ENCODE measurements at regions not wholly inside any gene's neighbourhood (a gene's known extent, or its start where the extent isn't known, plus 50 kb on each side); places are given as distances from the start of the nearest gene placed in this dataset.
A peak's percentile ranks its signal among the peaks of the same experiment; 100 is the strongest.
"Not testable (repeated sequence)": the region's sequence is repeated elsewhere in the genome, so short reads cannot be mapped to it uniquely, and the experiment has no call there.

GRCh38 chr5:42989190-42989589 lies 50.9 kb downstream of the ANXA2R start:
- Mint-ChIP-seq H3K4me3 (peak overlapping the region; percentile 96), H3K9me3 (no peaks in the 10 kb centered on the region), H3K27ac (peak overlapping the region; percentile 60), H3K36me3 (ENCODE audit: low read depth) (peaks cover 16% of the 10 kb centered on the region), H3K27me3 (no peaks in the 10 kb centered on the region), H3K4me1 (peaks cover 38% of the 10 kb centered on the region)
- ATAC-seq (replicated peaks): peak; percentile 16

GRCh38 chr5:42988568-42988967 lies 51.6 kb downstream of the ANXA2R start:
- peaks cover 9% of the 10 kb centered on the region for H3K36me3 Mint-ChIP-seq (ENCODE audit: low read depth)

GRCh38 chr5:42985129-42986037 lies 54.7 kb downstream of the ANXA2R start:
- no peaks in the 10 kb centered on the region for H3K9me3 Mint-ChIP-seq
- no peaks in the 10 kb centered on the region for H3K27me3 Mint-ChIP-seq
- peaks cover 30% of the 10 kb centered on the region for H3K4me1 Mint-ChIP-seq
- no peak overlapping the region for H3K4me3 Mint-ChIP-seq
- no peak for ATAC-seq (replicated peaks)
- H3K36me3 Mint-ChIP-seq (ENCODE audit: low read depth): no peaks in the 10 kb centered on the region
- H3K27ac Mint-ChIP-seq: no peak overlapping the region

More at GRCh38 chr5:42988568-42988967, 51.6 kb downstream of the ANXA2R start:
- Mint-ChIP-seq H3K27ac (peak overlapping the region; percentile 60), H3K9me3 (no peaks in the 10 kb centered on the region), H3K4me3 (peak overlapping the region; percentile 96), H3K4me1 (peaks cover 38% of the 10 kb centered on the region), H3K27me3 (no peaks in the 10 kb centered on the region)
- ATAC-seq (replicated peaks): no peak

GRCh38 chr5:42984307-42984706 lies 55.8 kb downstream of the ANXA2R start:
- peaks cover 20% of the 10 kb centered on the region for H3K4me1 Mint-ChIP-seq
- no peak for ATAC-seq (replicated peaks)
- no peak overlapping the region for H3K4me3 Mint-ChIP-seq
- H3K27me3 Mint-ChIP-seq: no peaks in the 10 kb centered on the region
- no peak overlapping the region for H3K27ac Mint-ChIP-seq
- H3K9me3 Mint-ChIP-seq: no peaks in the 10 kb centered on the region
- H3K36me3 Mint-ChIP-seq (ENCODE audit: low read depth): no peaks in the 10 kb centered on the region

GRCh38 chr5:42982107-42982622 lies 58.0 kb downstream of the ANXA2R start:
- Mint-ChIP-seq H3K4me1 (peaks cover 10% of the 10 kb centered on the region), H3K9me3 (no peaks in the 10 kb centered on the region), H3K27ac (no peak overlapping the region), H3K27me3 (no peaks in the 10 kb centered on the region), H3K36me3 (ENCODE audit: low read depth) (no peaks in the 10 kb centered on the region), H3K4me3 (no peak overlapping the region)
- ATAC-seq (replicated peaks): no peak

GRCh38 chr5:42981417-42982106 lies 58.6 kb downstream of the ANXA2R start:
- not testable (repeated sequence) for H3K36me3 Mint-ChIP-seq (ENCODE audit: low read depth); H3K27ac Mint-ChIP-seq; ATAC-seq (replicated peaks); H3K4me3 Mint-ChIP-seq; H3K27me3 Mint-ChIP-seq; H3K9me3 Mint-ChIP-seq
- peaks cover 10% of the 10 kb centered on the region for H3K4me1 Mint-ChIP-seq

GRCh38 chr5:42981015-42981414 lies 59.1 kb downstream of the ANXA2R start:
- H3K4me3 Mint-ChIP-seq; H3K27me3 Mint-ChIP-seq; ATAC-seq (replicated peaks); H3K27ac Mint-ChIP-seq; H3K9me3 Mint-ChIP-seq; H3K36me3 Mint-ChIP-seq (ENCODE audit: low read depth); H3K4me1 Mint-ChIP-seq: not testable (repeated sequence)

GRCh38 chr5:42980391-42980790 lies 59.7 kb downstream of the ANXA2R start:
- H3K27ac Mint-ChIP-seq; ATAC-seq (replicated peaks); H3K9me3 Mint-ChIP-seq; H3K4me3 Mint-ChIP-seq; H3K36me3 Mint-ChIP-seq (ENCODE audit: low read depth); H3K27me3 Mint-ChIP-seq; H3K4me1 Mint-ChIP-seq: not testable (repeated sequence)

GRCh38 chr5:42979242-42979641 lies 60.9 kb downstream of the ANXA2R start:
- not testable (repeated sequence) for H3K36me3 Mint-ChIP-seq (ENCODE audit: low read depth); ATAC-seq (replicated peaks); H3K27ac Mint-ChIP-seq; H3K4me1 Mint-ChIP-seq; H3K9me3 Mint-ChIP-seq; H3K27me3 Mint-ChIP-seq; H3K4me3 Mint-ChIP-seq

- Mint-ChIP-seq H3K4me3 (no peak overlapping the region), H3K36me3 (ENCODE audit: low read depth) (no peaks in the 10 kb centered on the region), H3K4me1 (no peaks in the 10 kb centered on the region), H3K27ac (no peak overlapping the region), H3K9me3 (no peaks in the 10 kb centered on the region), H3K27me3 (no peaks in the 10 kb centered on the region)
- no peak for ATAC-seq (replicated peaks)
These were observed 65.6 kb downstream of the ANXA2R start for GRCh38 chr5:42974536-42974935.

- no peaks in the 10 kb centered on the region for H3K9me3 Mint-ChIP-seq
- H3K4me1 Mint-ChIP-seq: no peaks in the 10 kb centered on the region
- H3K4me3 Mint-ChIP-seq: no peak overlapping the region
- H3K36me3 Mint-ChIP-seq (ENCODE audit: low read depth): no peaks in the 10 kb centered on the region
- ATAC-seq (replicated peaks): no peak
- H3K27ac Mint-ChIP-seq: no peak overlapping the region
- no peaks in the 10 kb centered on the region for H3K27me3 Mint-ChIP-seq
These were observed 69.2 kb downstream of the ANXA2R start for GRCh38 chr5:42970636-42971559.

- ATAC-seq (replicated peaks): no peak
- H3K4me3 Mint-ChIP-seq: peak overlapping the region; percentile 47
These were observed 74.2 kb downstream of the ANXA2R start for GRCh38 chr5:42965934-42966333.

GRCh38 chr5:42963412-42963811 lies 76.7 kb downstream of the ANXA2R start:
- H3K36me3 Mint-ChIP-seq (ENCODE audit: low read depth): no peaks in the 10 kb centered on the region
- no peaks in the 10 kb centered on the region for H3K4me1 Mint-ChIP-seq
- no peak overlapping the region for H3K4me3 Mint-ChIP-seq
- no peak overlapping the region for H3K27ac Mint-ChIP-seq
- no peak for ATAC-seq (replicated peaks)
- H3K27me3 Mint-ChIP-seq: no peaks in the 10 kb centered on the region
- no peaks in the 10 kb centered on the region for H3K9me3 Mint-ChIP-seq

More at GRCh38 chr5:42965934-42966333, 74.2 kb downstream of the ANXA2R start:
- Mint-ChIP-seq H3K4me1 (no peaks in the 10 kb centered on the region), H3K36me3 (ENCODE audit: low read depth) (no peaks in the 10 kb centered on the region), H3K27me3 (no peaks in the 10 kb centered on the region), H3K27ac (no peak overlapping the region), H3K9me3 (no peaks in the 10 kb centered on the region)

GRCh38 chr5:42962124-42962523 lies 78.0 kb downstream of the ANXA2R start:
- Mint-ChIP-seq H3K4me3 (no peak overlapping the region), H3K27me3 (no peaks in the 10 kb centered on the region), H3K36me3 (ENCODE audit: low read depth) (no peaks in the 10 kb centered on the region), H3K27ac (no peak overlapping the region), H3K4me1 (no peaks in the 10 kb centered on the region), H3K9me3 (no peaks in the 10 kb centered on the region)
- ATAC-seq (replicated peaks): no peak
